Loucy (cell line): ENCODE measurements at regions not wholly inside any gene's neighbourhood (a gene's known extent, or its start where the extent isn't known, plus 50 kb on each side); places are given as distances from the start of the nearest gene placed in this dataset.
"Not testable (repeated sequence)": the region's sequence is repeated elsewhere in the genome, so short reads cannot be mapped to it uniquely, and the experiment has no call there.

Experiments used
- H2AFZ ChIP-seq: fragments of 200-600 bp; sonication (generic); 2 replicates; pipeline ENCODE4 v1.6.0; 2016; ENCODE audit warnings: antibody characterized with exemption, mild to moderate bottlenecking, low read length, moderate library complexity
- H3F3A ChIP-seq: fragments of 200-600 bp; 2 replicates; pipeline ENCODE4 v1.6.0; 2016; ENCODE audit warnings: antibody characterized with exemption, low read depth, mild to moderate bottlenecking
- H3K27me3 ChIP-seq: fragments of 200-600 bp; sonication (generic); 2 replicates; pipeline ENCODE4 v1.6.1; 2014; ENCODE audit warnings: low read length, mild to moderate bottlenecking; ENCODE audit not compliant: insufficient read depth, poor library complexity, severe bottlenecking
- H3K36me3 ChIP-seq: fragments of 200-600 bp; sonication (generic); 2 replicates; pipeline ENCODE4 v1.6.1; 2016; ENCODE audit warnings: low read length; ENCODE audit not compliant: insufficient read depth
- H3K4me1 ChIP-seq: fragments of 200-600 bp; sonication (generic); 2 replicates; pipeline ENCODE4 v1.5.1; 2014; ENCODE audit warnings: low read length, mild to moderate bottlenecking; ENCODE audit not compliant: insufficient read depth, poor library complexity, severe bottlenecking
- H3K4me2 ChIP-seq: fragments of 200-600 bp; sonication (generic); 2 replicates; pipeline ENCODE4 v1.6.0; 2014; ENCODE audit warnings: antibody characterized with exemption, low read length, low read depth, mild to moderate bottlenecking; ENCODE audit not compliant: poor library complexity, severe bottlenecking
- H3K4me3 ChIP-seq: fragments of 200-600 bp; sonication (generic); 2 replicates; pipeline ENCODE4 v1.5.1; 2014; ENCODE audit warnings: low read length, mild to moderate bottlenecking, mixed read lengths; ENCODE audit not compliant: poor library complexity, severe bottlenecking
- H3K79me2 ChIP-seq: fragments of 200-600 bp; sonication (generic); 2 replicates; pipeline ENCODE4 v1.6.1; 2014; ENCODE audit warnings: low read length; ENCODE audit not compliant: insufficient read depth
- H3K9ac ChIP-seq: fragments of 200-600 bp; sonication (generic); 2 replicates; pipeline ENCODE4 v1.6.0; 2014; ENCODE audit warnings: mild to moderate bottlenecking, low read depth, low read length, moderate library complexity; ENCODE audit not compliant: poor library complexity, severe bottlenecking
- H3K9me2 ChIP-seq: fragments of 200-600 bp; sonication (generic); replicated peaks from 2 replicates; pipeline ENCODE4 v1.6.1; 2016; ENCODE audit warnings: low read depth, low read length, mixed read lengths
- H3K9me3 ChIP-seq: fragments of 200-600 bp; sonication (generic); 2 replicates; pipeline ENCODE4 v1.6.1; 2014; ENCODE audit warnings: mild to moderate bottlenecking, antibody characterized with exemption, low read length, low read depth; ENCODE audit not compliant: insufficient read depth
- H4K20me1 ChIP-seq: fragments of 200-600 bp; sonication (generic); 2 replicates; pipeline ENCODE4 v1.6.0; 2014; ENCODE audit warnings: antibody characterized with exemption, low read length, mild to moderate bottlenecking; ENCODE audit not compliant: insufficient read depth, poor library complexity, severe bottlenecking
- CTCF ChIP-seq: fragments of 200-600 bp; sonication (generic); conservative IDR thresholded peaks from 2 replicates; pipeline ENCODE4 v1.5.1; 2014; ENCODE audit warnings: mild to moderate bottlenecking, antibody characterized with exemption, low read length
- EZH2phosphoT487 ChIP-seq: fragments of 200-600 bp; IDR thresholded peaks from 2 replicates; pipeline ENCODE4 v1.6.1; 2018; ENCODE audit warnings: antibody characterized with exemption, mild to moderate bottlenecking, moderate library complexity, borderline replicate concordance

GRCh38 chr3:3429841-3430240 lies 250.3 kb upstream of the CRBN start:
- TF ChIP-seq CTCF: no peak
- Histone ChIP-seq H2AFZ (no peak overlapping the region), H3K4me1 (no peaks in the 10 kb centered on the region), H3K9ac (no peak overlapping the region), H3K4me3 (no peak overlapping the region), H3K9me3 (no peaks in the 10 kb centered on the region), H3K4me2 (no peak overlapping the region), H3K36me3 (no peaks in the 10 kb centered on the region), H4K20me1 (no peaks in the 10 kb centered on the region), H3F3A (no peaks in the 10 kb centered on the region), H3K79me2 (no peaks in the 10 kb centered on the region), H3K27me3 (no peaks in the 10 kb centered on the region), H3K9me2 (no peaks in the 10 kb centered on the region)

GRCh38 chr3:3407707-3408106 lies 228.2 kb upstream of the CRBN start:
- H3F3A ChIP-seq, H3K4me2 ChIP-seq, H3K9me3 ChIP-seq, H3K4me1 ChIP-seq, H4K20me1 ChIP-seq, H3K4me3 ChIP-seq, H3K27me3 ChIP-seq, H3K79me2 ChIP-seq, H3K9me2 ChIP-seq, H3K9ac ChIP-seq, H2AFZ ChIP-seq, H3K36me3 ChIP-seq: not testable (repeated sequence)

- Histone ChIP-seq H3K79me2 (no peaks in the 10 kb centered on the region), H3K9ac (no peak overlapping the region), H3K4me3 (no peak overlapping the region), H3K9me3 (peaks cover 7% of the 10 kb centered on the region; the same call in 1 of the 2 replicates), H3K36me3 (no peaks in the 10 kb centered on the region), H3F3A (no peaks in the 10 kb centered on the region), H4K20me1 (no peaks in the 10 kb centered on the region), H3K4me2 (no peak overlapping the region), H3K27me3 (no peaks in the 10 kb centered on the region), H3K9me2 (no peaks in the 10 kb centered on the region), H3K4me1 (peaks cover 4% of the 10 kb centered on the region), H2AFZ (no peak overlapping the region)
- TF ChIP-seq EZH2phosphoT487 (no peak), CTCF (no peak)
Measured at GRCh38 chr3:3405131-3405530, 225.6 kb upstream of the CRBN start.

- no peak overlapping the region for H3K4me2 ChIP-seq
- peaks cover 4% of the 10 kb centered on the region for H3K4me1 ChIP-seq
- H4K20me1 ChIP-seq: no peaks in the 10 kb centered on the region
- no peaks in the 10 kb centered on the region for H3K27me3 ChIP-seq
- no peaks in the 10 kb centered on the region for H3K36me3 ChIP-seq
- H3K9me2 ChIP-seq: no peaks in the 10 kb centered on the region
- H3F3A ChIP-seq: no peaks in the 10 kb centered on the region
- H2AFZ ChIP-seq: no peak overlapping the region
- no peak overlapping the region for H3K9ac ChIP-seq
- TF ChIP-seq EZH2phosphoT487 (no peak), CTCF (no peak)
- H3K4me3 ChIP-seq: no peak overlapping the region
- peaks cover 7% of the 10 kb centered on the region; the same call in 1 of the 2 replicates for H3K9me3 ChIP-seq
- H3K79me2 ChIP-seq: no peaks in the 10 kb centered on the region
Measured at GRCh38 chr3:3403700-3404099, 224.2 kb upstream of the CRBN start.
